SK-N-MC (cell line): ENCODE measurements at regions not wholly inside any gene's neighbourhood (a gene's known extent, or its start where the extent isn't known, plus 50 kb on each side); places are given as distances from the start of the nearest gene placed in this dataset.
"Not testable (repeated sequence)": the region's sequence is repeated elsewhere in the genome, so short reads cannot be mapped to it uniquely, and the experiment has no call there.

Experiments
- FOXP2 ChIP-seq: optimal IDR thresholded peaks from 2 replicates; pipeline ENCODE3; 2011; ENCODE audit warnings: mild to moderate bottlenecking, moderate library complexity; ENCODE audit not compliant: insufficient read depth; ENCODE audit errors: extremely low read length, control extremely low read depth
- POLR2AphosphoS5 ChIP-seq: IDR thresholded peaks from 2 replicates; pipeline ENCODE4 v1.6.1; 2012; ENCODE audit warnings: mild to moderate bottlenecking, low read depth, low read length, borderline replicate concordance

GRCh38 chr7:93022931-93023478, 94.8 kb downstream of the SAMD9 start:
- TF ChIP-seq POLR2AphosphoS5, FOXP2: not testable (repeated sequence)
